NCI-H1048 (cell line): ENCODE measurements at regions not wholly inside any gene's neighbourhood (a gene's known extent, or its start where the extent isn't known, plus 50 kb on each side); places are given as distances from the start of the nearest gene placed in this dataset.
"Not testable (repeated sequence)": the region's sequence is repeated elsewhere in the genome, so short reads cannot be mapped to it uniquely, and the experiment has no call there.

ENCODE experiments used
- DNase-seq: peaks from one replicate; lab custom pipeline; 2025; lab: John Stamatoyannopoulos, UW

- DNase-seq, result no peak
Measured at GRCh38 chr4:23999714-24000469, 110.0 kb upstream of the PPARGC1A start.

- DNase-seq, result no peak
Measured at GRCh38 chr4:23993373-23993772, 103.5 kb upstream of the PPARGC1A start.

- no peak for DNase-seq
Measured at GRCh38 chr4:23991444-23991843, 101.6 kb upstream of the PPARGC1A start.

- no peak for DNase-seq
Measured at GRCh38 chr4:23986270-23986669, 96.4 kb upstream of the PPARGC1A start.

- no peak for DNase-seq
Measured at GRCh38 chr4:23981328-23981727, 91.5 kb upstream of the PPARGC1A start.

GRCh38 chr4:23979534-23979933 lies 89.7 kb upstream of the PPARGC1A start:
- DNase-seq, result no peak

GRCh38 chr4:23978002-23978401 lies 88.2 kb upstream of the PPARGC1A start:
- no peak for DNase-seq

GRCh38 chr4:23976423-23976822 lies 86.6 kb upstream of the PPARGC1A start:
- DNase-seq, result no peak

- no peak for DNase-seq
Measured at GRCh38 chr4:23973308-23973855, 83.5 kb upstream of the PPARGC1A start.

GRCh38 chr4:23972805-23973204 lies 83.0 kb upstream of the PPARGC1A start:
- DNase-seq, result no peak

GRCh38 chr4:23972187-23972586 lies 82.3 kb upstream of the PPARGC1A start:
- no peak for DNase-seq

GRCh38 chr4:23970201-23970850 lies 80.5 kb upstream of the PPARGC1A start:
- no peak for DNase-seq

- DNase-seq, result no peak
Measured at GRCh38 chr4:23969635-23970145, 79.8 kb upstream of the PPARGC1A start.

GRCh38 chr4:23967281-23967680 lies 77.4 kb upstream of the PPARGC1A start:
- DNase-seq, result no peak

GRCh38 chr4:23966725-23967124 lies 76.9 kb upstream of the PPARGC1A start:
- DNase-seq, result no peak

- no peak for DNase-seq
Measured at GRCh38 chr4:23962462-23962861, 72.6 kb upstream of the PPARGC1A start.

- not testable (repeated sequence) for DNase-seq
Measured at GRCh38 chr4:23961395-23961794, 71.5 kb upstream of the PPARGC1A start.

GRCh38 chr4:23959396-23960148 lies 69.7 kb upstream of the PPARGC1A start:
- DNase-seq, result no peak

GRCh38 chr4:23958749-23959148 lies 68.9 kb upstream of the PPARGC1A start:
- DNase-seq, result no peak

- no peak for DNase-seq
Measured at GRCh38 chr4:23957465-23957864, 67.6 kb upstream of the PPARGC1A start.

GRCh38 chr4:23956601-23957364 lies 66.9 kb upstream of the PPARGC1A start:
- DNase-seq, result no peak

GRCh38 chr4:23952258-23952657 lies 62.4 kb upstream of the PPARGC1A start:
- DNase-seq, result no peak
